ENCODE measurements at regions not wholly inside any gene's neighbourhood (a gene's known extent, or its start where the extent isn't known, plus 50 kb on each side); places are given as distances from the start of the nearest gene placed in this dataset.

DNA sequence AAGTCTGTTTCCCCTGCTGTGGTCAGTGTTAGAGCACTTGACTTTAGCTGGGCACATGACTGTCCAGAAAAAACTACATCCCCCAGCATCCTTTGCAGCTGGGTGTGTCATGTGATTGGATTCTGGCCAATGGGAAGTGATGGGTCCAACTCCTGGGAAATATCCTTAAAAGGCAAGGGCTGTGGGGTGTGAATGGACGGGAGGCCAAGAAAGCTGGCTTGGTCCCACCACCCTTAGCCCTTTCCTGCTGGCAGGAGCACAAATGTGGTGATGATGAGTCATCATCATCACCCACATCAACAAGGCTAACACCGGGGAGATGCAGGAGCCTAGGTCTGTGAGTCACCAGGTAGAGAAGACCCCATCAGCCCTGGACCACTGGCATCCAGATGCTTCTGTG is 341.7 kb downstream of the C16orf95 start:
- no peak for TF ChIP-seq EZH2 (IDR thresholded peaks at IDR 0.05; ENCODE audit: insufficient read depth, low read length)
- TF ChIP-seq, protein P1, sequence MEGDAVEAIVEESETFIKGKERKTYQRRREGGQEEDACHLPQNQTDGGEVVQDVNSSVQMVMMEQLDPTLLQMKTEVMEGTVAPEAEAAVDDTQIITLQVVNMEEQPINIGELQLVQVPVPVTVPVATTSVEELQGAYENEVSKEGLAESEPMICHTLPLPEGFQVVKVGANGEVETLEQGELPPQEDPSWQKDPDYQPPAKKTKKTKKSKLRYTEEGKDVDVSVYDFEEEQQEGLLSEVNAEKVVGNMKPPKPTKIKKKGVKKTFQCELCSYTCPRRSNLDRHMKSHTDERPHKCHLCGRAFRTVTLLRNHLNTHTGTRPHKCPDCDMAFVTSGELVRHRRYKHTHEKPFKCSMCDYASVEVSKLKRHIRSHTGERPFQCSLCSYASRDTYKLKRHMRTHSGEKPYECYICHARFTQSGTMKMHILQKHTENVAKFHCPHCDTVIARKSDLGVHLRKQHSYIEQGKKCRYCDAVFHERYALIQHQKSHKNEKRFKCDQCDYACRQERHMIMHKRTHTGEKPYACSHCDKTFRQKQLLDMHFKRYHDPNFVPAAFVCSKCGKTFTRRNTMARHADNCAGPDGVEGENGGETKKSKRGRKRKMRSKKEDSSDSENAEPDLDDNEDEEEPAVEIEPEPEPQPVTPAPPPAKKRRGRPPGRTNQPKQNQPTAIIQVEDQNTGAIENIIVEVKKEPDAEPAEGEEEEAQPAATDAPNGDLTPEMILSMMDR (IDR thresholded peaks at IDR 0.05; ENCODE audit: insufficient read depth, low read depth, low read length) = no peak

Measured in astrocyte (in vitro differentiated cells and primary cell).